ENCODE measurements at regions not wholly inside any gene's neighbourhood (a gene's known extent, or its start where the extent isn't known, plus 50 kb on each side); places are given as distances from the start of the nearest gene placed in this dataset.

DNA sequence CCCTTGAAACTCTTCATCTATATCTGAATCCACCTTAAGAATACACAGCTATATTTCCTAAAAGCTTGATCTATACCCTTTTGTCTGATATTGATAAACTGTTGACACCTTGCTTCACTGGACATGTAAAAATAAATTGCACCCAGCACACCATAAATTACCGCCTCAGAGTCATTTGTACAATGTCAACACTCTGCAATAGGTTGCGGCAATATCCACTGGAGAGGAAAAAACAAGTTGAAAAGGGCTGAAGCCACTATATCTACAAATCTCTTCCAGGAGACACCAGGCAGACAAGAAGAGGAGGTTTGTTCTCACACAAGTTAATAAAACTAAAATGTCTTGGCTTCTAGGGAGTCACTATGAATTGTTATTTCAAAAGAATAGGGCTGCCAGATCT, 656.9 kb downstream of the CDH8 start:
- TF ChIP-seq GATA2 (IDR thresholded peaks at IDR 0.05; ENCODE audit: low read depth, low read length) (no peak), GATA3 (IDR thresholded peaks at IDR 0.05; ENCODE audit: low read depth, low read length) (no peak)

All from SH-SY5Y (cell line).